ENCODE measurements at regions not wholly inside any gene's neighbourhood (a gene's known extent, or its start where the extent isn't known, plus 50 kb on each side); places are given as distances from the start of the nearest gene placed in this dataset.

- TF ChIP-seq CTCF (conservative IDR thresholded peaks at IDR 0.05; ENCODE audit: low read length), result no peak
- no peak overlapping the region for H3K4me3 ChIP-seq (ENCODE audit: low read length)
- no peak for DNase-seq (ENCODE audit: low read depth)
Measured at GRCh38 chr21:16205527-16205926, 475.7 kb downstream of the USP25 start.

GRCh38 chr21:16211339-16212303 is 481.8 kb downstream of the USP25 start:
- TF ChIP-seq CTCF (conservative IDR thresholded peaks at IDR 0.05; ENCODE audit: low read length), result no peak
- no peak for DNase-seq (ENCODE audit: low read depth)
- H3K4me3 ChIP-seq (ENCODE audit: low read length), result no peak overlapping the region

GRCh38 chr21:16213518-16213917 is 483.7 kb downstream of the USP25 start:
- no peak for TF ChIP-seq CTCF (conservative IDR thresholded peaks at IDR 0.05; ENCODE audit: low read length)
- DNase-seq (ENCODE audit: low read depth), result no peak
- no peak overlapping the region for H3K4me3 ChIP-seq (ENCODE audit: low read length)

- TF ChIP-seq CTCF (conservative IDR thresholded peaks at IDR 0.05; ENCODE audit: low read length), result no peak
- no peak for DNase-seq (ENCODE audit: low read depth)
- H3K4me3 ChIP-seq (ENCODE audit: low read length), result no peak overlapping the region
Measured at GRCh38 chr21:16215193-16215592, 485.4 kb downstream of the USP25 start.

- no peak for DNase-seq (ENCODE audit: low read depth)
- TF ChIP-seq CTCF (conservative IDR thresholded peaks at IDR 0.05; ENCODE audit: low read length), result no peak
- H3K4me3 ChIP-seq (ENCODE audit: low read length), result no peak overlapping the region
Measured at GRCh38 chr21:16215663-16216183, 485.9 kb downstream of the USP25 start.

- DNase-seq (ENCODE audit: low read depth), result no peak
- no peak overlapping the region for H3K4me3 ChIP-seq (ENCODE audit: low read length)
- TF ChIP-seq CTCF (conservative IDR thresholded peaks at IDR 0.05; ENCODE audit: low read length), result no peak
Measured at GRCh38 chr21:16216288-16216962, 486.6 kb downstream of the USP25 start.

Data from AG10803 (cell line).